Activated naive CD8-positive, alpha-beta T cell treated with anti-CD3 and anti-CD28 coated beads for 36 hours (primary cell): ENCODE measurements at regions not wholly inside any gene's neighbourhood (a gene's known extent, or its start where the extent isn't known, plus 50 kb on each side); places are given as distances from the start of the nearest gene placed in this dataset.

Experiments
- DNase-seq: peaks from one replicate; pipeline ENCODE4 v3.0.0; 2021
- H3K27ac Mint-ChIP-seq: one replicate; pipeline ENCODE4 v1.8.0; 2022; ENCODE audit warnings: mild to moderate bottlenecking, moderate library complexity, mixed read lengths
- H3K27me3 Mint-ChIP-seq: one replicate; pipeline ENCODE4 v1.8.0; 2022; ENCODE audit warnings: mild to moderate bottlenecking, mixed read lengths
- H3K36me3 Mint-ChIP-seq: one replicate; pipeline ENCODE4 v1.8.0; 2021; ENCODE audit warnings: mild to moderate bottlenecking, mixed read lengths
- H3K4me1 Mint-ChIP-seq: one replicate; pipeline ENCODE4 v1.8.0; 2021; ENCODE audit warnings: mixed read lengths
- H3K4me3 Mint-ChIP-seq: one replicate; pipeline ENCODE4 v1.8.0; 2022; ENCODE audit warnings: mild to moderate bottlenecking, moderate library complexity, mixed read lengths
- H3K9me3 Mint-ChIP-seq: one replicate; pipeline ENCODE4 v1.8.0; 2022; ENCODE audit warnings: mixed read lengths

DNA sequence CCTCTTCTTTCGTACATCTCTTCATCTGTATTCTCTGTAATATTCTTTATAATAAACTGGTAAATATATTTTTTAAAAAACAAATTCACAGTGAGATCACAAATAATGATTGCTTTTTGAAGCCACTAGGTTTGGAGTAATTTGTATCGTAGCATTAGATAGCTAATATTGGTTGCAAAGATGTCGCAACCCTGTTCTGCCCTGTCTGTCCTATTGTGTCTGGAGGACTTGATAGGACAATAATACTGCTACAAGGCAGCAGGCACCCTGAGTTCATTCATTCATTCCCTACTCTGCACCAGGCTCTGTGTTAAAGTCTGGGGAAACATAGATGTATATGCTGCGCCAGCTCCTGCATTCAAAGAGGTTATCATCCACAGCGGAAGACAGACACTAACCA is 206.7 kb upstream of the KLF4 start:
- H3K4me3 Mint-ChIP-seq = no peak overlapping the region
- DNase-seq = no peak
- H3K27me3 Mint-ChIP-seq = no peaks in the 10 kb centered on the region
- H3K4me1 Mint-ChIP-seq = no peaks in the 10 kb centered on the region
- no peaks in the 10 kb centered on the region for H3K36me3 Mint-ChIP-seq
- H3K9me3 Mint-ChIP-seq = no peaks in the 10 kb centered on the region
- H3K27ac Mint-ChIP-seq = no peak overlapping the region

- no peaks in the 10 kb centered on the region for H3K4me1 Mint-ChIP-seq
- H3K27ac Mint-ChIP-seq = no peak overlapping the region
- DNase-seq = no peak
- H3K36me3 Mint-ChIP-seq = no peaks in the 10 kb centered on the region
- no peaks in the 10 kb centered on the region for H3K27me3 Mint-ChIP-seq
- H3K4me3 Mint-ChIP-seq = no peak overlapping the region
- no peaks in the 10 kb centered on the region for H3K9me3 Mint-ChIP-seq
Measured at GRCh38 chr9:107694390-107694789, 204.8 kb upstream of the KLF4 start.

DNA sequence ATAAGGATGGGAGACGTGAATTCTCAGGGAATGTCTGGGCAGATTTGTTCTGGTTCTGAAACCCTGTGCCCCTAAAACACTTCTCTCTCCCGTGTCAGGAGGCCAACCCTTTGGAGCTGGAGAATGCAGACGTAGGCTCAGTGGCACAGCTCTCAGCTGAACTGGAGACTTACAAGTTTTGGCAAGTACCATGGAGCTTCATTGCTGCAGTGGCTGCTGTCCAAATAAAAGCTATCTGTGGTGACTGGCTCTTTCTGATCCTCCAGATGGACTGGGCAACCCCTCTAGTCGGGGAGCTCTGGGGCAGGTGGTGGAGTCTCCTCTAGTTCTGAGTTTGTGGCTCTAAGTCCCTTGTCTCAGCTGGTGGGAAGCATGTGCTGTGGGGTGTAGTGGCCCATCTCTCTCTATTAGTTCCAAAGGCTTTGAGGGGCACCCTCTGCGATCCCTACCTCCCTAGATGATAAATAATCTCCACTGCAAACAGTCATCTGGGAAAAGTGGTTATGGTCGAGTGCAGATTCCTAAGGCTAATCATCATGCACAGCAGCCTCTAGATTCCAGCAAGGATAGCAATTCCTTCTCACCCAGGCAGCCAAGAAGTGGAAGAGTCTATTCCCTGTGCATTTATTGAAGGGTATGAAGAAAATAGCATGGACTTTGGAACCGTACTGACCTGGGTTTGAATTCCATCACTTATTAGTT is 204.2 kb upstream of the KLF4 start:
- no peak overlapping the region for H3K4me3 Mint-ChIP-seq
- no peaks in the 10 kb centered on the region for H3K9me3 Mint-ChIP-seq
- H3K36me3 Mint-ChIP-seq = no peaks in the 10 kb centered on the region
- no peak overlapping the region for H3K27ac Mint-ChIP-seq
- H3K27me3 Mint-ChIP-seq = peaks cover 3% of the 10 kb centered on the region
- DNase-seq = no peak
- no peaks in the 10 kb centered on the region for H3K4me1 Mint-ChIP-seq

- Mint-ChIP-seq H3K9me3 (peaks cover 2% of the 10 kb centered on the region), H3K4me1 (no peaks in the 10 kb centered on the region), H3K4me3 (no peak overlapping the region), H3K27me3 (peaks cover 6% of the 10 kb centered on the region), H3K27ac (no peak overlapping the region), H3K36me3 (no peaks in the 10 kb centered on the region)
- DNase-seq = no peak
Measured at GRCh38 chr9:107691664-107692063, 202.1 kb upstream of the KLF4 start.

- Mint-ChIP-seq H3K27me3 (peaks cover 6% of the 10 kb centered on the region), H3K27ac (no peak overlapping the region), H3K4me3 (no peak overlapping the region), H3K36me3 (no peaks in the 10 kb centered on the region), H3K9me3 (peaks cover 2% of the 10 kb centered on the region), H3K4me1 (no peaks in the 10 kb centered on the region)
- DNase-seq = no peak
Measured at GRCh38 chr9:107690021-107690420, 200.5 kb upstream of the KLF4 start.

- Mint-ChIP-seq H3K4me3 (no peak overlapping the region), H3K9me3 (peaks cover 2% of the 10 kb centered on the region), H3K27me3 (peaks cover 6% of the 10 kb centered on the region), H3K4me1 (no peaks in the 10 kb centered on the region), H3K27ac (no peak overlapping the region), H3K36me3 (no peaks in the 10 kb centered on the region)
- DNase-seq = no peak
Measured at GRCh38 chr9:107688728-107689127, 199.2 kb upstream of the KLF4 start.

- Mint-ChIP-seq H3K27ac (no peak overlapping the region), H3K4me3 (no peak overlapping the region), H3K27me3 (peaks cover 9% of the 10 kb centered on the region), H3K36me3 (peaks cover 1% of the 10 kb centered on the region), H3K4me1 (no peaks in the 10 kb centered on the region), H3K9me3 (peaks cover 2% of the 10 kb centered on the region)
- no peak for DNase-seq
Measured at GRCh38 chr9:107685901-107686300, 196.3 kb upstream of the KLF4 start.

GRCh38 chr9:107685376-107685775 is 195.8 kb upstream of the KLF4 start:
- peaks cover 9% of the 10 kb centered on the region for H3K27me3 Mint-ChIP-seq
- H3K27ac Mint-ChIP-seq = no peak overlapping the region
- peaks cover 2% of the 10 kb centered on the region for H3K9me3 Mint-ChIP-seq
- H3K36me3 Mint-ChIP-seq = peaks cover 1% of the 10 kb centered on the region
- no peak for DNase-seq
- no peak overlapping the region for H3K4me3 Mint-ChIP-seq
- no peaks in the 10 kb centered on the region for H3K4me1 Mint-ChIP-seq

GRCh38 chr9:107684224-107684623 is 194.7 kb upstream of the KLF4 start:
- Mint-ChIP-seq H3K36me3 (peaks cover 1% of the 10 kb centered on the region), H3K27me3 (peaks cover 9% of the 10 kb centered on the region), H3K4me3 (no peak overlapping the region), H3K9me3 (peaks cover 2% of the 10 kb centered on the region), H3K27ac (no peak overlapping the region), H3K4me1 (no peaks in the 10 kb centered on the region)
- DNase-seq = no peak

- peaks cover 2% of the 10 kb centered on the region for H3K9me3 Mint-ChIP-seq
- no peaks in the 10 kb centered on the region for H3K4me1 Mint-ChIP-seq
- H3K27ac Mint-ChIP-seq = no peak overlapping the region
- no peak overlapping the region for H3K4me3 Mint-ChIP-seq
- H3K36me3 Mint-ChIP-seq = peaks cover 1% of the 10 kb centered on the region
- peaks cover 6% of the 10 kb centered on the region for H3K27me3 Mint-ChIP-seq
- DNase-seq = no peak
Measured at GRCh38 chr9:107683566-107683965, 194.0 kb upstream of the KLF4 start.

GRCh38 chr9:107681988-107682387 is 192.4 kb upstream of the KLF4 start:
- Mint-ChIP-seq H3K27ac (no peak overlapping the region), H3K27me3 (peaks cover 3% of the 10 kb centered on the region), H3K4me1 (no peaks in the 10 kb centered on the region), H3K36me3 (peaks cover 1% of the 10 kb centered on the region), H3K4me3 (no peak overlapping the region), H3K9me3 (no peaks in the 10 kb centered on the region)
- DNase-seq = no peak

DNA sequence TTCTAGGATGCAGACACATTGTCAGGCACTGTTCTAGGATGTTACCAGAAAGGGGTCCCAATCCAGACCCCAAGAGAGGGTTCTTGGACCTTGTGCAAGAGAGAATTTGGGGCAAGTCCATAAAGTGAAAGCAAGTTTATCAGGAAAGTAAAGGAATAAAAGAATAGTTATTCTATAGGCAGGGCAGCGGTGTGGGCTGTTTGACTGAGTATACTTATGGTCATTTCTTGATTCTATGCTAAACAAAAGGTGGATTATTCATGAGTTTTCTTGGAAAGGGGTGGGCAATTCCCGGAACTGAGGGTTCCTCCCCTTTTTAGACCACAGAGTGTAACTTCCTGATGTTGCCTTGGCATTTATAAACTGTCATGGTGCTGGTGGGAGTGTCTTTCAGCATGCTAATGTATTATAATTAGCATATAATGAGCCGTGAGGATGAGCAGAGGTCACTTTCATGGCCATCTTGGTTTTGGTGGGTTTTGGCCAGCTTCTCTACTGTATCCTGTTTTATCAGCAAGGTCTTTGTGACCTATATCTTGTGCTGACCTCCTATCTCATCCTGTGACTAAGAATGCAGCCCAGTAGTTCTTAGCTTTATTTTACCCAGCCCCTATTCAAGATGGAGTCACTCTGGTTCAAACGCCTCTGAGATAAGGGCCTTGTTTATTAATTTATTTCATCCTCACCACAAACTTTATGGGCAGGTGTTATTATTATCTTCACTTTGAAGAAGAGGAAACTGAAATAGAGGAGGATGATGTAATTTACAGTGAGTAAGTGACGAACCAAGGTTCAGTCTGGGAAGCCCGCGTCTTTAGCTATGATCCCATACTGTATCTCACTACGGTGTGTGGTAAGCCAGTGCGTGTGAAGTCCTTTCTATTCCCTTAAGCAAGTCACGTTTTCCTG is 186.0 kb upstream of the KLF4 start:
- H3K4me1 Mint-ChIP-seq = no peaks in the 10 kb centered on the region
- H3K27me3 Mint-ChIP-seq = peaks cover 3% of the 10 kb centered on the region
- no peaks in the 10 kb centered on the region for H3K36me3 Mint-ChIP-seq
- H3K27ac Mint-ChIP-seq = no peak overlapping the region
- DNase-seq = no peak
- no peak overlapping the region for H3K4me3 Mint-ChIP-seq
- H3K9me3 Mint-ChIP-seq = no peaks in the 10 kb centered on the region

- H3K27ac Mint-ChIP-seq = no peak overlapping the region
- no peaks in the 10 kb centered on the region for H3K36me3 Mint-ChIP-seq
- H3K4me1 Mint-ChIP-seq = no peaks in the 10 kb centered on the region
- H3K27me3 Mint-ChIP-seq = peaks cover 3% of the 10 kb centered on the region
- H3K4me3 Mint-ChIP-seq = no peak overlapping the region
- DNase-seq = no peak
- no peaks in the 10 kb centered on the region for H3K9me3 Mint-ChIP-seq
Measured at GRCh38 chr9:107674721-107675277, 185.2 kb upstream of the KLF4 start.

DNA sequence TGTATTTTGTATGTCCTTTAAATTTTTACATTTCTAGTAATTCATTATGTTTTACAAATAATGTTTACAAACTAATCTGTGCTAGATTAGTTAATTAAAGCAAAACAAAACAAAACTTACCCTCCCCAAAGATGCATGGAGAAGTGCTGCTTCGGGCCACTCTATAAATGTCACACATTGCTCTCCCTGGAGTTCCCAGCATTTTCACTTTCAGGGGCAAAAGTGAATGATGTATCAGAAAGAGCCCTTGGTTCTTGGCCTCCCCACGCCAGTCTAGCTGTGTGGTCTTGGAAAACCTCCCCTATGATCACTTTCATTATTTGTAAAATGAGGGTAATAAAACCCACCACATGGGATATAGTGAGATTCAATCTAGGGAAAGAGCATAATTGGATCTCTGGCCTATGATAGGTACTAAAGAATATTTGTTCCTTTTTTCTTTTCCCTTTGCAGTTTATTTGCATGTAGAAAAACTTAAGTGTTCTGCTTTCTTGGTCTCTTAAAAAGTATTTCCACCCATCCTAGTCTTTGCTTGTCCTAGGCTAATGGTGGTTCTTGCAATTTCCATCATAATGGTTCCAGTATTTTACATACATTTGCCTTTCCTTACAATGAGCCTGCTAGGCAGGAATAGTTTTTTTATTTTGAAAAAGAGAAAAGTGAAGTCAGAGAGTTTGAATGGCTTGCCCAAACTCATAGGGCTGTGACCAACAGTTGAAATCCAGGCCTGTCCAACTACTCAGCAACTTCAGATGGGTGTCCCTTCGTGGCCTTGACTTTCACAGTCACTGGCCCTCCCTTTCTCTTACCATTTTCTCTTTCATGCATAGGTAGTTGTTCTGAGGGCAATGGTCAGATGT is 184.5 kb upstream of the KLF4 start:
- H3K4me3 Mint-ChIP-seq = no peak overlapping the region
- no peak overlapping the region for H3K27ac Mint-ChIP-seq
- no peaks in the 10 kb centered on the region for H3K4me1 Mint-ChIP-seq
- H3K36me3 Mint-ChIP-seq = no peaks in the 10 kb centered on the region
- no peak for DNase-seq
- no peaks in the 10 kb centered on the region for H3K9me3 Mint-ChIP-seq
- H3K27me3 Mint-ChIP-seq = peaks cover 3% of the 10 kb centered on the region

- no peaks in the 10 kb centered on the region for H3K9me3 Mint-ChIP-seq
- H3K4me1 Mint-ChIP-seq = no peaks in the 10 kb centered on the region
- no peak for DNase-seq
- no peak overlapping the region for H3K27ac Mint-ChIP-seq
- H3K36me3 Mint-ChIP-seq = no peaks in the 10 kb centered on the region
- H3K27me3 Mint-ChIP-seq = peaks cover 3% of the 10 kb centered on the region
- no peak overlapping the region for H3K4me3 Mint-ChIP-seq
Measured at GRCh38 chr9:107671588-107671987, 182.0 kb upstream of the KLF4 start.
